Cardiac fibroblast (primary cell): ENCODE measurements at regions not wholly inside any gene's neighbourhood (a gene's known extent, or its start where the extent isn't known, plus 50 kb on each side); places are given as distances from the start of the nearest gene placed in this dataset.
"Not testable (repeated sequence)": the region's sequence is repeated elsewhere in the genome, so short reads cannot be mapped to it uniquely, and the experiment has no call there.

Experiments
- DNase-seq, 2 donors: peaks; one replicate each; pipeline versions ENCODE4 v3.0.0 to v3.0.0-alpha.2; 2010; ENCODE audit warnings: low read depth in 2 of 2
- H3K4me3 ChIP-seq, 2 donors: replicated peaks in 1 of 2; 1 replicate in 1 of 2; 2 replicates in 1 of 2; pipeline ENCODE4 v1.5.1; 2011; ENCODE audit warnings: low read depth in 2 of 2, low read length in 2 of 2, mild to moderate bottlenecking in 2 of 2, moderate library complexity in 1 of 2
- TF ChIP-seq, protein P1 (sequence below): IDR thresholded peaks from one replicate; pipeline ENCODE4 v1.5.1; 2011; ENCODE audit warnings: low read depth, mild to moderate bottlenecking, low read length, inconsistent platforms

DNA sequence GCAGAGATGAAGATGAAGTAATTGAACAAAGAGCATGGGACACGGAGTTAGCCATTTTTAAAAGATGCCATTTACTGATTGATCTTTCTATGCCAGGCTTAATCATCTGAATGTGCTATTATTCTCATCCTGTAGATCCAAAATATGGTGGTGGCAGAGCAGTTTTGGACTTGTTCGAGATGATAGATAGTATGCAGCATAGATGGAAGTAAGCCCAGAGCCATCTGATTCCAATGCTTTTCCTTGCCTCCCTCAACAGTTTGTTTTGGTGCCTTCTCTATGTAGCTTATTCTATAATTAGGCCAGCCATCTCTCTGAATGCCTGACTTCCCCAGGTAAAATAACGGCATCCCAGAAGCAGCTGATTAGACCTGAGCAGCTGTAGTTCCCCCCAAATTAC lies 152.6 kb upstream of the CLNK start:
- DNase-seq: no peak
- no peak overlapping the region for H3K4me3 ChIP-seq
- TF ChIP-seq, protein P1, sequence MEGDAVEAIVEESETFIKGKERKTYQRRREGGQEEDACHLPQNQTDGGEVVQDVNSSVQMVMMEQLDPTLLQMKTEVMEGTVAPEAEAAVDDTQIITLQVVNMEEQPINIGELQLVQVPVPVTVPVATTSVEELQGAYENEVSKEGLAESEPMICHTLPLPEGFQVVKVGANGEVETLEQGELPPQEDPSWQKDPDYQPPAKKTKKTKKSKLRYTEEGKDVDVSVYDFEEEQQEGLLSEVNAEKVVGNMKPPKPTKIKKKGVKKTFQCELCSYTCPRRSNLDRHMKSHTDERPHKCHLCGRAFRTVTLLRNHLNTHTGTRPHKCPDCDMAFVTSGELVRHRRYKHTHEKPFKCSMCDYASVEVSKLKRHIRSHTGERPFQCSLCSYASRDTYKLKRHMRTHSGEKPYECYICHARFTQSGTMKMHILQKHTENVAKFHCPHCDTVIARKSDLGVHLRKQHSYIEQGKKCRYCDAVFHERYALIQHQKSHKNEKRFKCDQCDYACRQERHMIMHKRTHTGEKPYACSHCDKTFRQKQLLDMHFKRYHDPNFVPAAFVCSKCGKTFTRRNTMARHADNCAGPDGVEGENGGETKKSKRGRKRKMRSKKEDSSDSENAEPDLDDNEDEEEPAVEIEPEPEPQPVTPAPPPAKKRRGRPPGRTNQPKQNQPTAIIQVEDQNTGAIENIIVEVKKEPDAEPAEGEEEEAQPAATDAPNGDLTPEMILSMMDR: no peak

DNA sequence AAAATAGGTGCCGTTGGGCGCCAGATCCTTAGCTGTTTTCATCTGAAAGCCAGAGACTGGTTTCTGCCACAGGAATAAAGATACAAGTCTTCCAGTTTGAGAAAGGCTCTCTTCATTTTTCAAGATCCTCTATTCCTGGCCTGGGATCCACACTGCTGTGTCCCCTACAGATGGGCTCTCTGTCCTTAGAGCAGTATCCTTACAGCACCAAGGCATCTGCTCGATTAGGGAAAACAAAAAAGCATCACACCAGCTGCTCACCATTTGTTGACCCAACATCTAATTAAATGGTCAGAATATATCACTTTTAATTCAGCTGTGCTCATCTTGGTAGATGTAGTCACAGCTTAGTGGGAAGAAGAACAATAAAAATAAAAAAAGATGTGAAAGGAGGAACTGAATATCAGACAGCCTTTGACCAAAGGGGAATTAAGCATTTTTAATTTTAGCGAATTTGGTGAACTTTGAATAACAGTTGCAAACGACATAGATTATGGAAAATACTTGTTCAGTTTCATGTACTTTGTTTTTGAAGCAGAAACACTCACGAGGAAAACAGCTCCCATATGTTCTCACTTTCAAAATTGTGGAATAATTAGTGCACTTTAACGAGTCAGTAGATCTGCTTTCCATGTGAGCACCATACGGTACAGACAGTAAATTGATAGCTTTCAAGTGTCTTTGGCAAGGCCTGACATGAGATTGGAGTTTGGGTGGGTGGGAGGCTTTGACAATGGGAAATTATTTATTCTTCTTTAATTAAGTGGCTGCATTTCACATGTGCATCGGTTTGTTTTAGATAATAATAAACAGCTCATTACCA lies 148.4 kb upstream of the CLNK start:
- no peak for DNase-seq
- no peak overlapping the region for H3K4me3 ChIP-seq
- TF ChIP-seq, protein P1: no peak

DNA sequence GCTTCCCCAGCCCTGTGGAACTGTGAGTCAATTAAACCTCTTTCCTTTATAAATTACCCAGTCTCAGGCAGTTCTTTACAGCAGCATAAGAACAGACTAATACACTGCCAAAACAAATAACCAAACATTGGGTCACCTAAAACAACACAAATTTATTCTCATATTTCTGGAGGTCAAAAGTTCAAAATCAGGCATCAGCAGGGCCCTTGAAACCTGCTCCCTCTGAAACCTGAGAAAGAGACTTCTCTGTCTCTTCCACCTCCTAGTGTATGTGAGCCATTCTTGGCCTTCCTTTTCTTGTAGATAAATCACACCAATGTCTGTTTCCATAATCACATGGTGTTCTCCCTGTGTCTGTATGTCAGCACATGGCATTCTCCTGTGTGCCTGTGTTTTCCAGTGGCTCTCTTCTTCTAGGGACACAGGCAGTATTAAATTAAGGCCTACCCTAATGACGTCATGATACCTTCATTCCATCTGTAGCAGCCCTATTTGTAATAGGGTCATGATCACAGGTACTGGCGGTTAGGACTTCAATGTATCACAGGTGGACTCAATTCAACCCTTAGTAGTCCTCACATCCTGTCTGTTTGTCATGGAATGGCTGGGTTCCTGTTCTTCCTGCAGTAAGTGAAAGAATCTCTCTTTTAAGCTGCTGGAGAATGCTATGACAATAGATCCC lies 147.3 kb upstream of the CLNK start:
- DNase-seq: no peak
- H3K4me3 ChIP-seq: no peak overlapping the region
- TF ChIP-seq, protein P1: no peak

DNA sequence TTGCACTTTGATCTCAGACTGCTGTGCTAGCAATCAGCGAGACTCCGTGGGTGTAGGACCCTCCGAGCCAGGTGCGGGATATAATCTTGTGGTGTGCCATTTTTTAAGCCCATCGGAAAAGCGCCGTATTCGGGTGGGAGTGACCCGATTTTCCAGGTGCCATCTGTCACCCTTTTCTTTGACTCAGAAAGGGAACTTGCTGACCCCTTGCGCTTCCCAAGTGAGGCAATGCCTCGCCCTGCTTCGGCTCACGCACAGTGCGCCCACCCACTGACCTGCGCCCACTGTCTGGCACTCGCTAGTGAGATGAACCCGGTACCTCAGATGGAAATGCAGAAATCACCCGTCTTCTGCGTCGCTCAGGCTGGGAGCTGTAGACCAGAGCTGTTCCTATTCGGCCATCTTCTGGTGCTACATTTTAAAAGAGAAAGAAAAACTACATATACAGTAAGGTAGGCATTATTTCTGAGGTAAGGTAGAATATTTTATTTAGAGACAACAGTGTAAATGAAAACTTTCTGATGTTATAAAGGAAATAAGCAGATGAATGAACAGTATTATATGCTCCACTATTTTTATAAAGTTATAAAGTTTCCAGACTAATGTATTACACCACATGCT lies 144.5 kb upstream of the CLNK start:
- not testable (repeated sequence) for H3K4me3 ChIP-seq, DNase-seq

DNA sequence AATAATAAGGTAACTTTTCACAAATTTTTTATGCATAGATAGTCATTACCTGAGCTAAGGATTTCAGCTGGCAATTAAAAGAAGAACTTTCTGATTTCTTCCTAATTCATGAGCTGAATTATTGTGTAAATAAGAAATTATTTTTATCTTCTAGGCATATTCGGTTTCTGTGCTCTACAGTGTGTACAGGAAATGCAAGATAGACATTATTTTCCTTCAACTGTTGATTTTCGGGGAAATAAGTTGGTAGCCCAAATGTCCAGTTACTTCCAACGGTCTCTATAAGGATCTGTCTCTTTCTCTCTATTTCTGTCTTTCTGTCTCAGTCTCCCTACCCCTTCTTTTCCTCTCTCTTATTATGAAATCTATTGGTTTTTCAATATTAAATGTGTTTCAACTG lies 137.3 kb upstream of the CLNK start:
- TF ChIP-seq, protein P1: no peak
- DNase-seq: no peak
- H3K4me3 ChIP-seq: no peak overlapping the region

DNA sequence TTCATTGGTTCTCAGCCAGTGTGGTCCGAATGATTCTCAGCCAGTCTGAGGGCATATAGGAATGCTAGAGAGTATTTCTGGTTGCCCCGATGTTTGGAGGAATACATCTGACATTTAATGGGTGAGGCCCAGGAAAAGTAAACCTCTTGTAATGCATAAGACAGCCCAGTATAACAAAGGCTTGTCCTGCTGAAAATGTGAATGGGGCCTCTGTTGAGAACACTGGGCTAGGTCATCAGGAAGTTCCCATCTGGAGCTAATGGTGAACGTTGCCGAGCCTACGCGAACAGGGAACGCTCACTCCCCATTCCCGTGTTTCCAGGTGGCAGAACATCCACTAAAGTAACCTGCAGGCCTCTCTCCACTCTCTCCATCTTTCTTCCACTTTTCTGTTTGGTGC lies 132.0 kb upstream of the CLNK start:
- H3K4me3 ChIP-seq: no peak overlapping the region
- TF ChIP-seq, protein P1: no peak
- DNase-seq: no peak

DNA sequence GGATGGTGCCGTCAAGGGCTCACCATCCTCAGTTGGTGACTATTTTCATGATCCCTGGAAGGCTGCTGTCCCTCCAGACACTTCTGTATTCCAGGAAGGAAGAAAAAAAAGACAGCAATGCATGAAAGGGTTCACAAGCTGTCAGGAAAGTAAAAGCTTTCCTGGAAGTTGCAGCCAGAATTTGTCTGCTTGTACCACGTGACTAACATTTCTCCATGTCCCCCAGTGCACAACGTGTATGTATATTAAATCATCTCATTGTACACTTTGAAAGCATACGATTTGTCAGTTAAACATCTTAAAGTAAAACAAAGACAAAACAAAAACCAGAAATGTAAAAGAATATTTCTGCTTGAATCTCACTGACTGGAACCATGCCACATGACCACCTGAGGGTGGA lies 127.4 kb upstream of the CLNK start:
- no peak for DNase-seq
- H3K4me3 ChIP-seq: no peak overlapping the region
- TF ChIP-seq, protein P1: no peak
